ENCODE measurements at regions not wholly inside any gene's neighbourhood (a gene's known extent, or its start where the extent isn't known, plus 50 kb on each side); places are given as distances from the start of the nearest gene placed in this dataset.

DNA sequence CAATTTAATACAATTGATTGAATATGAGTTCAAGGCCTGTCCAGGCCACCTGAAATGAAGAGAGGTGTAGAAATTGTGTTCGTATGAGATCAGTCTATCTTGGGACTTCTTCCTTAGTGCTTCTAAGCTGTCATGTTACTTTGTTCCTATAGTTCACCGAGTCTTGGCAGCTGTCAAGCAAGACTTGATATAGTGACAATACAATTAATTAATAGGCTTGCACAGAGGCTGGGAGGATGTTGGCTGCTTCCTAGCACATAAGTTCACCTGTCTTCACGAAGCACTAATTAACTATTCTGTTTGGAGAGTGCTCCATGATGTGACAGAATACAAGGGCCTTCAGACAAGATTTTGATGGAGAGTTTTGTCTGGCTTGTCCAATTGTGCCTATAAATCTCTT lies 103.7 kb upstream of the CD96 start:
- H3K27ac ChIP-seq (ENCODE audit: insufficient read depth, low read length) = no peak overlapping the region
- no peaks in the 10 kb centered on the region for H3K27me3 ChIP-seq (ENCODE audit: control insufficient read depth, insufficient read depth, low read length)
- TF ChIP-seq, protein P1, sequence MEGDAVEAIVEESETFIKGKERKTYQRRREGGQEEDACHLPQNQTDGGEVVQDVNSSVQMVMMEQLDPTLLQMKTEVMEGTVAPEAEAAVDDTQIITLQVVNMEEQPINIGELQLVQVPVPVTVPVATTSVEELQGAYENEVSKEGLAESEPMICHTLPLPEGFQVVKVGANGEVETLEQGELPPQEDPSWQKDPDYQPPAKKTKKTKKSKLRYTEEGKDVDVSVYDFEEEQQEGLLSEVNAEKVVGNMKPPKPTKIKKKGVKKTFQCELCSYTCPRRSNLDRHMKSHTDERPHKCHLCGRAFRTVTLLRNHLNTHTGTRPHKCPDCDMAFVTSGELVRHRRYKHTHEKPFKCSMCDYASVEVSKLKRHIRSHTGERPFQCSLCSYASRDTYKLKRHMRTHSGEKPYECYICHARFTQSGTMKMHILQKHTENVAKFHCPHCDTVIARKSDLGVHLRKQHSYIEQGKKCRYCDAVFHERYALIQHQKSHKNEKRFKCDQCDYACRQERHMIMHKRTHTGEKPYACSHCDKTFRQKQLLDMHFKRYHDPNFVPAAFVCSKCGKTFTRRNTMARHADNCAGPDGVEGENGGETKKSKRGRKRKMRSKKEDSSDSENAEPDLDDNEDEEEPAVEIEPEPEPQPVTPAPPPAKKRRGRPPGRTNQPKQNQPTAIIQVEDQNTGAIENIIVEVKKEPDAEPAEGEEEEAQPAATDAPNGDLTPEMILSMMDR (conservative IDR thresholded peaks at IDR 0.05 in 1 of 2, IDR thresholded peaks at IDR 0.05 in 1 of 2; ENCODE audit: low read depth in 1 of 2, low read length in 2 of 2) = no peak
- TF ChIP-seq EZH2 (IDR thresholded peaks at IDR 0.05; ENCODE audit: low read length, missing control alignments) = no peak
- no peaks in the 10 kb centered on the region for H3K36me3 ChIP-seq (ENCODE audit: control insufficient read depth, insufficient read depth, low read length)
- H4K20me1 ChIP-seq (ENCODE audit: control insufficient read depth, extremely low read depth, insufficient read depth, low read length) = no peaks in the 10 kb centered on the region
- H2AFZ ChIP-seq (ENCODE audit: low read length) = no peak overlapping the region
- no peaks in the 10 kb centered on the region for H3K4me1 ChIP-seq (ENCODE audit: control insufficient read depth, extremely low read depth, insufficient read depth, low read length)
- H3K4me2 ChIP-seq (ENCODE audit: extremely low read depth, insufficient read depth, low read length) = no peak overlapping the region
- no peak overlapping the region for H3K9ac ChIP-seq (ENCODE audit: insufficient read depth, low read length)
- H3K79me2 ChIP-seq (ENCODE audit: control insufficient read depth, insufficient read depth, low read length) = no peaks in the 10 kb centered on the region
- no peak for DNase-seq (ENCODE audit: low read depth in 2 of 2)
- no peak overlapping the region for H3K4me3 ChIP-seq (replicated peaks in 1 of 4; ENCODE audit: control extremely low read depth in 1 of 4, insufficient read depth in 1 of 4, low read depth in 3 of 4, low read length in 4 of 4)
- H3K9me3 ChIP-seq (ENCODE audit: control insufficient read depth, insufficient read depth, low read depth, low read length) = no peaks in the 10 kb centered on the region

DNA sequence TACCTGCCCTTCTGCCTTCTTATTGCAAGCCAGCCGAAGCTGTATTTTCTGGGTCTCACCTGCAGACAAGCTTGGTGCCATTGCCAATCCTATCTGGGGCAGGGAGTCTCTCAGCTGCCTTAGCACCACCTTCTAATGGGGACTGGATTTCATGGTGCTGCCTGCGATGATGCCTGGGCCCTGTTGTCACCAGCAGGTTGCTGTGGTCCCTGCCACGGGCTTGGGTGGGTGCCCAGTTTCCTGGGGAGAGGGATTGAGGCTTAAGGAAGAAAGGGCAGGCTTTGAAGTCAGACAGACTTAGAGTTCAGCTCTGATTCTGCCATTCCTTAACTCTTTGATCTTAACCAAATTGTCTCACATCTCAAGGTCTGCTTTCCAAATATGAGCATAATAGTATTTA lies 87.4 kb upstream of the CD96 start:
- Histone ChIP-seq H3K4me2 (ENCODE audit: extremely low read depth, insufficient read depth, low read length) (no peak overlapping the region), H4K20me1 (ENCODE audit: control insufficient read depth, extremely low read depth, insufficient read depth, low read length) (no peaks in the 10 kb centered on the region), H3K79me2 (ENCODE audit: control insufficient read depth, insufficient read depth, low read length) (no peaks in the 10 kb centered on the region), H3K9me3 (ENCODE audit: control insufficient read depth, insufficient read depth, low read depth, low read length) (no peaks in the 10 kb centered on the region), H3K27me3 (ENCODE audit: control insufficient read depth, insufficient read depth, low read length) (no peaks in the 10 kb centered on the region), H2AFZ (ENCODE audit: low read length) (no peak overlapping the region), H3K4me3 (replicated peaks in 1 of 4; ENCODE audit: control extremely low read depth in 1 of 4, insufficient read depth in 1 of 4, low read depth in 3 of 4, low read length in 4 of 4) (no peak overlapping the region), H3K27ac (ENCODE audit: insufficient read depth, low read length) (no peak overlapping the region), H3K9ac (ENCODE audit: insufficient read depth, low read length) (no peak overlapping the region), H3K36me3 (ENCODE audit: control insufficient read depth, insufficient read depth, low read length) (no peaks in the 10 kb centered on the region), H3K4me1 (ENCODE audit: control insufficient read depth, extremely low read depth, insufficient read depth, low read length) (no peaks in the 10 kb centered on the region)
- no peak for TF ChIP-seq EZH2 (IDR thresholded peaks at IDR 0.05; ENCODE audit: low read length, missing control alignments)
- TF ChIP-seq, protein P1 (conservative IDR thresholded peaks at IDR 0.05 in 1 of 2, IDR thresholded peaks at IDR 0.05 in 1 of 2; ENCODE audit: low read depth in 1 of 2, low read length in 2 of 2) = no peak
- no peak for DNase-seq (ENCODE audit: low read depth in 2 of 2)

DNA sequence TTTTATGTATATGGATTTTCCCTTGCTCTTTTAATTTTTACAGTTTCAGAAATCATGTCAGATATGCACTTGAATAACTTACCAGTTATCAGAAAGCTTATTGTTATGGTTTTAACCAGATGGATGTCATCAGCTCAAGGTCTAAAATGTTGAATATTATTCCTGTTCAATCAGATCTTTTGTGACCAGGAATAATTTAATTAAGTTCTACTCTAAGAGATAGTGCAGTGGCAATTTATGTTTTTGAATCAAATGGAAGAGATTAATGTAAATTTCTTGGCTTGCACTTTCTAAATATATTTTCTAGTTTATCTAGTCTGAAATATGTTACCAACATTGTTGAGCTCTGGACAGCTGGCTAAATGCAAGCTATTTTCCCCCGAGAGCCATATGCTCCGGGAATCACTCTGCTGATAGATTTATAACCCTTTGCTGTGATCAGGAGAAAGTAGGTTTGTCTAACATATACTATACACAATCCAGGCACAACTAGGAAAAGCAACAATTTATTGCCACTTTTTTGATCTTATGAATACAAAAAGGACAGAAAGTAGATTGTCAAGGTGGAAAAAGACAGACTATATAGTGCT lies 76.8 kb upstream of the CD96 start:
- H3K27me3 ChIP-seq (ENCODE audit: control insufficient read depth, insufficient read depth, low read length) = no peaks in the 10 kb centered on the region
- no peak overlapping the region for H3K4me2 ChIP-seq (ENCODE audit: extremely low read depth, insufficient read depth, low read length)
- no peak overlapping the region for H3K4me3 ChIP-seq (replicated peaks in 1 of 4; ENCODE audit: control extremely low read depth in 1 of 4, insufficient read depth in 1 of 4, low read depth in 3 of 4, low read length in 4 of 4)
- no peaks in the 10 kb centered on the region for H4K20me1 ChIP-seq (ENCODE audit: control insufficient read depth, extremely low read depth, insufficient read depth, low read length)
- no peaks in the 10 kb centered on the region for H3K36me3 ChIP-seq (ENCODE audit: control insufficient read depth, insufficient read depth, low read length)
- no peak overlapping the region for H3K27ac ChIP-seq (ENCODE audit: insufficient read depth, low read length)
- TF ChIP-seq, protein P1 (conservative IDR thresholded peaks at IDR 0.05 in 1 of 2, IDR thresholded peaks at IDR 0.05 in 1 of 2; ENCODE audit: low read depth in 1 of 2, low read length in 2 of 2) = no peak
- TF ChIP-seq EZH2 (IDR thresholded peaks at IDR 0.05; ENCODE audit: low read length, missing control alignments) = no peak
- no peak for DNase-seq (ENCODE audit: low read depth in 2 of 2)
- no peaks in the 10 kb centered on the region for H3K79me2 ChIP-seq (ENCODE audit: control insufficient read depth, insufficient read depth, low read length)
- H3K4me1 ChIP-seq (ENCODE audit: control insufficient read depth, extremely low read depth, insufficient read depth, low read length) = no peaks in the 10 kb centered on the region
- H3K9ac ChIP-seq (ENCODE audit: insufficient read depth, low read length) = no peak overlapping the region
- H3K9me3 ChIP-seq (ENCODE audit: control insufficient read depth, insufficient read depth, low read depth, low read length) = no peaks in the 10 kb centered on the region
- no peak overlapping the region for H2AFZ ChIP-seq (ENCODE audit: low read length)

Data from fibroblast of lung (primary cell).